ENCODE measurements at regions not wholly inside any gene's neighbourhood (a gene's known extent, or its start where the extent isn't known, plus 50 kb on each side); places are given as distances from the start of the nearest gene placed in this dataset.
"Not testable (repeated sequence)": the region's sequence is repeated elsewhere in the genome, so short reads cannot be mapped to it uniquely, and the experiment has no call there.

DNA sequence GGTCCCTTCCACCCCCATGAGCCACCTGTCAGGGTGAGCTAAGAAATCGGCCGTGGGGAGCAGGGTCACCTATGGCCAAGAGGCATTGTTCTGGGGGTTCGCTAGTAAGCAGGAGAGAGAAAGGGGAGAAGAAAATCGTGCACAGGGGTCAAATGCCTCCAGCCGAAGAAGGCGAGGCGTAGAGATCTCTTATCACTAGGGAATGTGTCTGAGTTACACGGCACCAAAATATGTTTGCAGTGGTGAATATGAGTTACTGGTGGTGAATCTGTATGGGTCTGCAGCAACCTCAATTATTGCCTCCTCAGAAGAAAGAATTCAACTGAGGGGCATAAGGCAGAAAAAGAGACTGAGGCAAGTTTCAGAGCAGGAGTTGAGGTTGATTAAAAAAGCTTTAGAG is 54.2 kb upstream of the RABGAP1L start:
- no peaks in the 10 kb centered on the region for H3K9me3 ChIP-seq (ENCODE audit: low read length)
- no peak overlapping the region for H3K4me3 ChIP-seq (ENCODE audit: low read length)
- no peak overlapping the region for H3K27ac ChIP-seq (ENCODE audit: low read depth, low read length)
- H3K27me3 ChIP-seq (ENCODE audit: insufficient read depth, low read length, poor library complexity, severe bottlenecking): no peaks in the 10 kb centered on the region
- ChIA-PET POLR2A (interaction anchor here (0.6 kb wide), 1 partner anchor 81 kb away, joined by 3 read pairs; no protein-coding TSS in a partner anchor), CTCF (no interaction called here)
- no peak for DNase-seq
- H3K4me1 ChIP-seq (ENCODE audit: insufficient read depth, low read length): no peaks in the 10 kb centered on the region
- no peak overlapping the region for H3K4me3 Mint-ChIP-seq
- no peaks in the 10 kb centered on the region for H3K9me3 Mint-ChIP-seq
- H3K36me3 ChIP-seq (ENCODE audit: insufficient read depth, low read length): no peaks in the 10 kb centered on the region
- peaks cover 0 to 6% of the 10 kb centered on the region in 2 donors for H3K27me3 Mint-ChIP-seq
- H3K4me1 Mint-ChIP-seq: no peaks in the 10 kb centered on the region
- no peak overlapping the region for H3K27ac Mint-ChIP-seq
- H3K36me3 Mint-ChIP-seq: no peaks in the 10 kb centered on the region

DNA sequence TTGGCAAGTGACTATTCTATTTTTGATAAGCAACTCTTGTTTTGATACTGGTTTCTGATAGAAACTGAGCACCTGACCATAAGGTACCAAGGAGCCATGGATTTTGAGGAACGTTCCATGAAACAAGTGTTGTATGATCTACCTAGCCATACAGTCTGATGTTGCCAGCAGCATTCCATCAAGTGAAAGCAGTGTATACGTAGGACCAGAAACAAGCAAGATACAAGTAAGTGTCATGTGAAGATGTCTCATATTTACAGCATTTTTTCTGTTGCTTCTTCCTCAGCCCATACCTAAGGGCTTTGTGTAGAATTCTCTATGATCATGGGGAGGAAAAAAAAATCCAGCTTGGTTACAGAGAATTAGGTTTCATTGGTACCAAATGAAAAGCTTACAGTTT is 55.6 kb upstream of the RABGAP1L start:
- no peak overlapping the region for H3K27ac ChIP-seq (ENCODE audit: low read depth, low read length)
- H3K4me1 ChIP-seq (ENCODE audit: insufficient read depth, low read length): no peaks in the 10 kb centered on the region
- peaks cover 0 to 6% of the 10 kb centered on the region in 2 donors for H3K27me3 Mint-ChIP-seq
- H3K9me3 ChIP-seq (ENCODE audit: low read length): no peaks in the 10 kb centered on the region
- H3K36me3 ChIP-seq (ENCODE audit: insufficient read depth, low read length): no peaks in the 10 kb centered on the region
- no peak overlapping the region for H3K4me3 ChIP-seq (ENCODE audit: low read length)
- H3K36me3 Mint-ChIP-seq: no peaks in the 10 kb centered on the region
- CTCF ChIA-PET: no interaction called here
- H3K27me3 ChIP-seq (ENCODE audit: insufficient read depth, low read length, poor library complexity, severe bottlenecking): no peaks in the 10 kb centered on the region
- H3K27ac Mint-ChIP-seq: no peak overlapping the region
- DNase-seq: no peak
- H3K9me3 Mint-ChIP-seq: no peaks in the 10 kb centered on the region
- H3K4me3 Mint-ChIP-seq: no peak overlapping the region
- POLR2A ChIA-PET: no interaction called here
- no peaks in the 10 kb centered on the region for H3K4me1 Mint-ChIP-seq

DNA sequence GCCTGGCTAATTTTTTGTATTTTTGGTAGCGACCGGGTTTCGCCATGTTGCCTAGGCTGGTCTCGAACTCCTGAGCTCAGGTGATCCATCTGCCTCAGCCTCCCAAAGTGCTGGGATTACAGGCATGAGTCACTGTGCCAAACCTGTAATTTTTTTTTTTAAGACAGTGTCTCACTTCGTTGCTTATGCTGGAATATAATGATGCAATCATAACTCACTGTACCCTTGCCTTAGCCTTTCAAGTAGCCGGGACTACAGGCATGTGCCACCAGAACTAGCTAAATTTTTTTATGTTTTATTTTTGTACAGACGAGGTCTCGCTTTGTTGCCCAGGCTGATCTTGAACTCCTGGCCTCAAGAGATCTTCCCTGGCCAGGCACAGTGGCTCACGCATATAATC is 57.3 kb upstream of the RABGAP1L start:
- H3K4me1 ChIP-seq (ENCODE audit: insufficient read depth, low read length); H3K27ac ChIP-seq (ENCODE audit: low read depth, low read length); H3K36me3 ChIP-seq (ENCODE audit: insufficient read depth, low read length); DNase-seq; POLR2A ChIA-PET; H3K36me3 Mint-ChIP-seq; H3K4me3 ChIP-seq (ENCODE audit: low read length); H3K27ac Mint-ChIP-seq; H3K9me3 ChIP-seq (ENCODE audit: low read length); H3K4me1 Mint-ChIP-seq; H3K9me3 Mint-ChIP-seq; H3K27me3 ChIP-seq (ENCODE audit: insufficient read depth, low read length, poor library complexity, severe bottlenecking); CTCF ChIA-PET; H3K4me3 Mint-ChIP-seq; H3K27me3 Mint-ChIP-seq: not testable (repeated sequence)

DNA sequence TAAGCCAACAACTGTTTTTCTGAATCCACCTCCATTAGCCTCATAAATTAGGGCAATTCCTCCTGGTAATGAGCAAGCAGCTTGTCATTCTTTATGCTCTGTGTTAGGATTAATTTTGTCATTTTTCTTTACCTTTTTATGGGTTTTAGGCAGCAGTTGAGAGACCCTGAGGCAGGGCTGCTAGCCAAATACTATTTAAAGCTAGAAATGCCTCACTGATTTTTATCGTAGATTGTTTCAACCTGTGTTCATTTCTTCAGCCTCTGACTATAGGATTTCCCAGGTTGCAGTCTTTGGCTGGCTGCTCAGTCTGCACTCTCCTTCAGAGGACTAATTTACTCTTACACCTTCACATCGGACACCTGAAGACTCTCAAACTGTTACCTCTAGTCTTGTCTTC is 61.9 kb upstream of the RABGAP1L start:
- Histone ChIP-seq H3K4me1 (ENCODE audit: insufficient read depth, low read length) (no peaks in the 10 kb centered on the region), H3K9me3 (ENCODE audit: low read length) (no peaks in the 10 kb centered on the region), H3K27me3 (ENCODE audit: insufficient read depth, low read length, poor library complexity, severe bottlenecking) (no peaks in the 10 kb centered on the region), H3K4me3 (ENCODE audit: low read length) (no peak overlapping the region), H3K27ac (ENCODE audit: low read depth, low read length) (no peak overlapping the region), H3K36me3 (ENCODE audit: insufficient read depth, low read length) (no peaks in the 10 kb centered on the region)
- ChIA-PET CTCF (no interaction called here), POLR2A (no interaction called here)
- H3K4me3 Mint-ChIP-seq: no peak overlapping the region
- no peak for DNase-seq
- no peaks in the 10 kb centered on the region for H3K9me3 Mint-ChIP-seq
- H3K27ac Mint-ChIP-seq: no peak overlapping the region
- H3K4me1 Mint-ChIP-seq: no peaks in the 10 kb centered on the region
- H3K36me3 Mint-ChIP-seq: no peaks in the 10 kb centered on the region
- H3K27me3 Mint-ChIP-seq: peaks cover 2 to 6% of the 10 kb centered on the region in 2 donors

DNA sequence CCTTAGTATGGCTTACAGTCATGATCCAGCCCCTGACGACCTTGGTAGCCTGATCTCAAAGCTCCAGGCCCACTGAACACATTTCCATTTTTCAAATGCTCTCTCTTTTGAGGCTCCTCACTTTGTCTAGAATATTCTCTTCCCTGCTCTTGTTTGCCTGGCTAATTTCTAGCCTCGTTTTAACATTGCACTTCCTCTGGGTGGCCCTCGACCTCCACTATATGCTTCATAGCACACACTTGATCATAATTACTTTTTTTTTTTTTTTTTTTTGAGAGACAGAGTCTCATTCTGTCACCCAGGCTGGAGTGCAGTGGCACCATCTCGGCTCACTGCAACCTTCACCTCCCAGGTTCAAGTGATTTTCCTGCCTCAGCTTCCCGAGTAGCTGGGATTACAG is 65.5 kb upstream of the RABGAP1L start:
- H3K4me3 ChIP-seq (ENCODE audit: low read length); H3K4me3 Mint-ChIP-seq; H3K27ac Mint-ChIP-seq; DNase-seq; H3K27me3 ChIP-seq (ENCODE audit: insufficient read depth, low read length, poor library complexity, severe bottlenecking); H3K36me3 Mint-ChIP-seq; H3K9me3 ChIP-seq (ENCODE audit: low read length); H3K4me1 ChIP-seq (ENCODE audit: insufficient read depth, low read length); H3K27ac ChIP-seq (ENCODE audit: low read depth, low read length); H3K36me3 ChIP-seq (ENCODE audit: insufficient read depth, low read length); H3K4me1 Mint-ChIP-seq; H3K9me3 Mint-ChIP-seq; H3K27me3 Mint-ChIP-seq: not testable (repeated sequence)
- CTCF ChIA-PET: interaction anchor here (0.6 to 1.3 kb wide), 3 partner anchors 59 to 936 kb away, joined by 3 to 4 read pairs (median 3); no protein-coding TSS in a partner anchor
- POLR2A ChIA-PET: interaction anchor here (0.7 kb wide), 1 partner anchor 107 kb away, joined by 7 read pairs; no protein-coding TSS in a partner anchor

DNA sequence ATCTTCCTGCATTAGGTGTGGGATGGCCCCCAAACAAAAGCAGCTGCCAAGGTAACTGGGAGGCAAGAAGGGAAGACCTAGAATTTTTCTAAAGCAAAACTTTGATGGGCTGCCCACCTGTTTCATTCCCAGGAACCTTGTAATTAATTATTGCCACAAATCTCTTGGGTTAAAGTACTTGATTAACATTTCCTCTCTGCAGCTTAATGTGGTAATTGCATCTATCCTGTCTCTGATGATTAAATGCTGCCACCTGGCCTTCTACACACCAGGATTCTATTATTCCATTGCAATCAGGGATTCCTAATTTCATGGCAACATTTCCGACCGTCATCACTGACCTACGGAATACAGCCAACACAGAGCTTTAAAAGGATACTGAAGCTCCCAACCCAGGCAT is 68.3 kb upstream of the RC3H1 start:
- Mint-ChIP-seq H3K4me1 (no peaks in the 10 kb centered on the region), H3K4me3 (no peak overlapping the region), H3K9me3 (peaks cover 2 to 15% (median 9%) of the 10 kb centered on the region in 5 donors), H3K27ac (no peak overlapping the region), H3K27me3 (no peaks in the 10 kb centered on the region), H3K36me3 (peaks cover 0 to 9% (median 0%) of the 10 kb centered on the region in 3 donors)
- Histone ChIP-seq H3K27me3 (ENCODE audit: insufficient read depth, low read length, poor library complexity, severe bottlenecking) (no peaks in the 10 kb centered on the region), H3K27ac (ENCODE audit: low read depth, low read length) (no peak overlapping the region), H3K9me3 (ENCODE audit: low read length) (no peaks in the 10 kb centered on the region), H3K4me1 (ENCODE audit: insufficient read depth, low read length) (no peaks in the 10 kb centered on the region), H3K36me3 (ENCODE audit: insufficient read depth, low read length) (no peaks in the 10 kb centered on the region), H3K4me3 (ENCODE audit: low read length) (no peak overlapping the region)
- no peak for DNase-seq
- ChIA-PET POLR2A (no interaction called here), CTCF (no interaction called here)

DNA sequence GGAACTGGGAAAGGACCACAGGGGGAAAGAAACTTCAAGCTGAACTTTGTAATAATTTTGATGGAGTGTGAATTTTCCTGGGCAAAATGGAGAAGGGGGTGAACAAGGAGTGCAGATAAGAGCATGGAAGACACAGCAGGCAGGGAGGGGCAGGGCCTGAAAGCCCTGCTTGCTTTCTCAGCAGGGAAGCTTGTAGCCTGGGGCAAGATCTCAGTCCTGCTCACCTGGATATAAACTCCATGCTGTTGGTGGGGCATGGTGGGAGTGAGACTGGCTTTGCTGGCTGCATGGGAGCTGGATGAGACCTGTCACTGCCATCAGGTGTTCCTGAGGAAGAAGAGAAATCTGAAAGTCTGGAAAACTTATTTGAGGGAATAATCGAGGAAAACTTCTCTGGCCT is 58.7 kb upstream of the RC3H1 start:
- ChIA-PET CTCF (no interaction called here), POLR2A (no interaction called here)
- Histone ChIP-seq H3K9me3 (ENCODE audit: low read length) (no peaks in the 10 kb centered on the region), H3K27me3 (ENCODE audit: insufficient read depth, low read length, poor library complexity, severe bottlenecking) (no peaks in the 10 kb centered on the region), H3K4me1 (ENCODE audit: insufficient read depth, low read length) (no peaks in the 10 kb centered on the region), H3K27ac (ENCODE audit: low read depth, low read length) (no peak overlapping the region), H3K4me3 (ENCODE audit: low read length) (no peak overlapping the region), H3K36me3 (ENCODE audit: insufficient read depth, low read length) (no peaks in the 10 kb centered on the region)
- DNase-seq: no peak
- Mint-ChIP-seq H3K4me3 (no peak overlapping the region), H3K4me1 (no peaks in the 10 kb centered on the region), H3K9me3 (peaks cover 0 to 8% (median 2%) of the 10 kb centered on the region in 5 donors), H3K27me3 (peaks cover 0 to 5% of the 10 kb centered on the region in 2 donors), H3K36me3 (no peaks in the 10 kb centered on the region), H3K27ac (no peak overlapping the region)

DNA sequence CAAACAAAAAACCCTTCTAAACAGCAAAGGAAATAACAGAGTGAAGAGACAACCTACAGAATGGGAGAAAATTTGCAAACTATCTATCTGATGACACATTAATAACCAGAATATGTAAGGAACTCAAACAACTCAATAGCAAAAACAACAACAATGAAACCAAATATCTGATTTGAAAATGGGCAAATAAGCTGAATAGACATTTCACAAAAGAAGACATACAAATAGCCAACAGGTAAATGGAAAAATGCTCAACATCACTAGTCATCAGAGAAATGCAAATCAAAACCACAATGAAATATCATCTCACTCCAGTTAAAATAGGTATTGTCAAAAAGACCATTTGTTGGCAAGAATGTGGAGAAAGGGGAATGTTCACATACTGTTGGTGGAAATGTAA is 57.6 kb upstream of the RC3H1 start:
- Histone ChIP-seq H3K4me1 (ENCODE audit: insufficient read depth, low read length) (no peaks in the 10 kb centered on the region), H3K9me3 (ENCODE audit: low read length) (no peaks in the 10 kb centered on the region), H3K27ac (ENCODE audit: low read depth, low read length) (no peak overlapping the region), H3K4me3 (ENCODE audit: low read length) (no peak overlapping the region), H3K27me3 (ENCODE audit: insufficient read depth, low read length, poor library complexity, severe bottlenecking) (no peaks in the 10 kb centered on the region), H3K36me3 (ENCODE audit: insufficient read depth, low read length) (no peaks in the 10 kb centered on the region)
- Mint-ChIP-seq H3K9me3 (peaks cover 0 to 8% (median 0%) of the 10 kb centered on the region in 5 donors), H3K27me3 (peaks cover 0 to 5% of the 10 kb centered on the region in 2 donors), H3K27ac (no peak overlapping the region), H3K4me3 (no peak overlapping the region), H3K36me3 (no peaks in the 10 kb centered on the region), H3K4me1 (no peaks in the 10 kb centered on the region)
- ChIA-PET POLR2A (no interaction called here), CTCF (no interaction called here)
- DNase-seq: no peak

DNA sequence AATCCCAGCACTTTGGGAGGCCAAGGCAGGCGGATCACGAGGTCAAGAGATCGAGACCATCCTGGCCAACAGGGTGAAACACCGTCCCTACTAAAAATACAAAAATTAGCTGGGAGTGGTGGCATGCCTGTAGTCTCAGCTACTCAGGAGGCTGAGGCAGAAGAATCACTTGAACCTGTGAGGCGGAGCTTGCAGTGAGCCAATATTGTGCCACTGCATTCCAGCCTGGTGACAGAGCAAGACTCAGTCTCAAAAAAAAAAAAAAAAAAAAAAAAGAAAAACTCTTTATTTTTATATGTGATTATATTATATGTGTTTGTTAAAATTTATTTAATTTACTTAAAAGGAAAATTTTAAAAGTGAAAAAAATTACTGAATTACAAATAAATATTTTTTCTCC is 56.8 kb upstream of the RC3H1 start:
- H3K36me3 ChIP-seq (ENCODE audit: insufficient read depth, low read length); H3K27me3 ChIP-seq (ENCODE audit: insufficient read depth, low read length, poor library complexity, severe bottlenecking); H3K9me3 Mint-ChIP-seq; H3K27ac ChIP-seq (ENCODE audit: low read depth, low read length); H3K27me3 Mint-ChIP-seq; H3K4me1 ChIP-seq (ENCODE audit: insufficient read depth, low read length); H3K4me3 ChIP-seq (ENCODE audit: low read length); H3K27ac Mint-ChIP-seq; DNase-seq; POLR2A ChIA-PET; CTCF ChIA-PET; H3K9me3 ChIP-seq (ENCODE audit: low read length); H3K4me3 Mint-ChIP-seq; H3K4me1 Mint-ChIP-seq; H3K36me3 Mint-ChIP-seq: not testable (repeated sequence)
